ENCODE measurements at regions not wholly inside any gene's neighbourhood (a gene's known extent, or its start where the extent isn't known, plus 50 kb on each side); places are given as distances from the start of the nearest gene placed in this dataset.

- no peak for TF ChIP-seq CTCF (IDR thresholded peaks at IDR 0.05)
These were observed 56.3 kb downstream of the ABCC12 start for GRCh38 chr16:48099455-48099854.

GRCh38 chr16:48098472-48098871 lies 57.3 kb downstream of the ABCC12 start:
- TF ChIP-seq CTCF (IDR thresholded peaks at IDR 0.05) = no peak
- no peak for DNase-seq
- Histone ChIP-seq H3K27me3 (ENCODE audit: low read depth) (no peaks in the 10 kb centered on the region), H3K4me1 (no peaks in the 10 kb centered on the region), H3K36me3 (no peaks in the 10 kb centered on the region), H3K27ac (no peak overlapping the region), H3K9me3 (no peaks in the 10 kb centered on the region), H3K4me3 (no peak overlapping the region)
- intact Hi-C loops (cut with DNase I) = no loop called here
- ATAC-seq = no peak

More at GRCh38 chr16:48099455-48099854, 56.3 kb downstream of the ABCC12 start:
- Histone ChIP-seq H3K4me3 (no peak overlapping the region), H3K4me1 (no peaks in the 10 kb centered on the region), H3K27ac (no peak overlapping the region), H3K9me3 (no peaks in the 10 kb centered on the region), H3K27me3 (ENCODE audit: low read depth) (no peaks in the 10 kb centered on the region), H3K36me3 (no peaks in the 10 kb centered on the region)
- DNase-seq (no peak), ATAC-seq (no peak)
- intact Hi-C loops (cut with DNase I) = no loop called here

- intact Hi-C loops (cut with DNase I) = no loop called here
- H3K4me3 ChIP-seq = no peak overlapping the region
- H3K27me3 ChIP-seq (ENCODE audit: low read depth) = no peaks in the 10 kb centered on the region
- ATAC-seq (no peak), DNase-seq (no peak)
- no peak overlapping the region for H3K27ac ChIP-seq
- H3K36me3 ChIP-seq = no peaks in the 10 kb centered on the region
- H3K4me1 ChIP-seq = no peaks in the 10 kb centered on the region
- no peaks in the 10 kb centered on the region for H3K9me3 ChIP-seq
- no peak for TF ChIP-seq CTCF (IDR thresholded peaks at IDR 0.05)
These were observed 64.7 kb downstream of the ABCC12 start for GRCh38 chr16:48091117-48091516.

GRCh38 chr16:48089053-48089792 lies 66.6 kb downstream of the ABCC12 start:
- no peaks in the 10 kb centered on the region for H3K9me3 ChIP-seq
- H3K27me3 ChIP-seq (ENCODE audit: low read depth) = no peaks in the 10 kb centered on the region
- TF ChIP-seq CTCF (IDR thresholded peaks at IDR 0.05) = no peak
- intact Hi-C loops (cut with DNase I) = no loop called here
- H3K36me3 ChIP-seq = no peaks in the 10 kb centered on the region
- no peak overlapping the region for H3K4me3 ChIP-seq
- H3K27ac ChIP-seq = no peak overlapping the region
- H3K4me1 ChIP-seq = no peaks in the 10 kb centered on the region
- DNase-seq = no peak
- ATAC-seq = no peak

GRCh38 chr16:48087639-48088038 lies 68.2 kb downstream of the ABCC12 start:
- Histone ChIP-seq H3K4me1 (no peaks in the 10 kb centered on the region), H3K9me3 (no peaks in the 10 kb centered on the region), H3K27me3 (ENCODE audit: low read depth) (no peaks in the 10 kb centered on the region), H3K4me3 (no peak overlapping the region), H3K36me3 (no peaks in the 10 kb centered on the region), H3K27ac (no peak overlapping the region)
- intact Hi-C loops (cut with DNase I) = no loop called here
- no peak for TF ChIP-seq CTCF (IDR thresholded peaks at IDR 0.05)
- ATAC-seq (no peak), DNase-seq (no peak)
